ENCODE measurements at regions not wholly inside any gene's neighbourhood (a gene's known extent, or its start where the extent isn't known, plus 50 kb on each side); places are given as distances from the start of the nearest gene placed in this dataset.

DNA sequence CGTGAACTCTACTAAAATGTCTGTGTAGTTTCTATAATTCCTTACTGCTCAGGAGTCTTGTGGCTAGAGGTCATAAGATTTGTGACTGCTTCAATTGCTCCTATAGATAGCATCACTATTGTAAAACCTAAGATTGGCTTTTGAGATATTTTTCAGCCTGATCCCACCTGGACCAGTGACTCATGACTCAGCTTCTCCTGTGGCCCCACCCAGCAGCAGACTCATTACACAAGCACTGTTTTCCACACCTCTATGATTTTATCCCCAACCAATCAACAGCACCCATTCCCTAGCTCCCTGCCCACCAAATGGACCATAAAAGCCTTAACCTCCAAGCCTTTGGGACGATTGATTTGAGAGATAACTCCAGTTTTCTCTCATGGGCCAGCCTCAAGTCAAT, 1157.0 kb upstream of the INTU start:
- TF ChIP-seq, protein P1, sequence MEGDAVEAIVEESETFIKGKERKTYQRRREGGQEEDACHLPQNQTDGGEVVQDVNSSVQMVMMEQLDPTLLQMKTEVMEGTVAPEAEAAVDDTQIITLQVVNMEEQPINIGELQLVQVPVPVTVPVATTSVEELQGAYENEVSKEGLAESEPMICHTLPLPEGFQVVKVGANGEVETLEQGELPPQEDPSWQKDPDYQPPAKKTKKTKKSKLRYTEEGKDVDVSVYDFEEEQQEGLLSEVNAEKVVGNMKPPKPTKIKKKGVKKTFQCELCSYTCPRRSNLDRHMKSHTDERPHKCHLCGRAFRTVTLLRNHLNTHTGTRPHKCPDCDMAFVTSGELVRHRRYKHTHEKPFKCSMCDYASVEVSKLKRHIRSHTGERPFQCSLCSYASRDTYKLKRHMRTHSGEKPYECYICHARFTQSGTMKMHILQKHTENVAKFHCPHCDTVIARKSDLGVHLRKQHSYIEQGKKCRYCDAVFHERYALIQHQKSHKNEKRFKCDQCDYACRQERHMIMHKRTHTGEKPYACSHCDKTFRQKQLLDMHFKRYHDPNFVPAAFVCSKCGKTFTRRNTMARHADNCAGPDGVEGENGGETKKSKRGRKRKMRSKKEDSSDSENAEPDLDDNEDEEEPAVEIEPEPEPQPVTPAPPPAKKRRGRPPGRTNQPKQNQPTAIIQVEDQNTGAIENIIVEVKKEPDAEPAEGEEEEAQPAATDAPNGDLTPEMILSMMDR (IDR thresholded peaks at IDR 0.05 in 8 of 11, conservative IDR thresholded peaks at IDR 0.05 in 3 of 11): no peak
- TF ChIP-seq POLR2A (IDR thresholded peaks at IDR 0.05) (no peak), POLR2AphosphoS5 (IDR thresholded peaks at IDR 0.05) (no peak)

All from spleen (tissue), 7 donors.